Ovary (tissue), 3 donors: ENCODE measurements at regions not wholly inside any gene's neighbourhood (a gene's known extent, or its start where the extent isn't known, plus 50 kb on each side); places are given as distances from the start of the nearest gene placed in this dataset.

Experiments used
- EP300 ChIP-seq: sonication (generic); formaldehyde crosslinking; IDR thresholded peaks from one replicate; pipeline ENCODE4 v1.6.1; 2017; ENCODE audit warnings: antibody characterized with exemption
- POLR2A ChIP-seq: fragments of 450-650 bp; IDR thresholded peaks from one replicate; pipeline ENCODE4 v1.6.1; 2017; ENCODE audit warnings: antibody characterized with exemption, mild to moderate bottlenecking, moderate library complexity
- TF ChIP-seq, protein P1 (sequence below), 3 donors: fragments of 450-650 bp in 2 of 3; fragments of 200-600 bp in 1 of 3; IDR thresholded peaks; one replicate each; pipeline versions ENCODE4 v1.5.1 to v1.8.0; 2016 to 2022; ENCODE audit warnings: antibody characterized with exemption in 3 of 3, mild to moderate bottlenecking in 1 of 3
- donor health status: DM: no; HTN: no; CAD: no.

DNA sequence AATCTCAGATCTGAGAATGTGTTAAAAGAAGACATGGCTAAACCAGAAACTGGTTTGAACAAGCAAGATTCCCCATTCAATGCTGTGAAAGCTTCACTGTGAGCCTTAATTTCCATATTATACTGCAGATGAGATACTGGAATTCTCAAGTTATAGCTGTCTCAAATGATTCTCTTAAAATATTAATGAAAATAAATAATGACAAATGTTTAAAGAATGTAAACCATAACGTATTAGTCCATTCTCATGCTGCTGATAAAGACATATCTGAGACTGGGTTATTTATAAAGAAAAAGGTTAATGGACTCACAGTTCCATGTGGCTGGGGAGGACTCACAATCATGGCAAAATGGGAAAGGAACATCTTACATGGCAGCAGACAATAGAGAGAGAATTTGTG, 667.8 kb downstream of the SLITRK1 start:
- TF ChIP-seq, protein P1, sequence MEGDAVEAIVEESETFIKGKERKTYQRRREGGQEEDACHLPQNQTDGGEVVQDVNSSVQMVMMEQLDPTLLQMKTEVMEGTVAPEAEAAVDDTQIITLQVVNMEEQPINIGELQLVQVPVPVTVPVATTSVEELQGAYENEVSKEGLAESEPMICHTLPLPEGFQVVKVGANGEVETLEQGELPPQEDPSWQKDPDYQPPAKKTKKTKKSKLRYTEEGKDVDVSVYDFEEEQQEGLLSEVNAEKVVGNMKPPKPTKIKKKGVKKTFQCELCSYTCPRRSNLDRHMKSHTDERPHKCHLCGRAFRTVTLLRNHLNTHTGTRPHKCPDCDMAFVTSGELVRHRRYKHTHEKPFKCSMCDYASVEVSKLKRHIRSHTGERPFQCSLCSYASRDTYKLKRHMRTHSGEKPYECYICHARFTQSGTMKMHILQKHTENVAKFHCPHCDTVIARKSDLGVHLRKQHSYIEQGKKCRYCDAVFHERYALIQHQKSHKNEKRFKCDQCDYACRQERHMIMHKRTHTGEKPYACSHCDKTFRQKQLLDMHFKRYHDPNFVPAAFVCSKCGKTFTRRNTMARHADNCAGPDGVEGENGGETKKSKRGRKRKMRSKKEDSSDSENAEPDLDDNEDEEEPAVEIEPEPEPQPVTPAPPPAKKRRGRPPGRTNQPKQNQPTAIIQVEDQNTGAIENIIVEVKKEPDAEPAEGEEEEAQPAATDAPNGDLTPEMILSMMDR (IDR thresholded peaks at IDR 0.05), result no peak
- TF ChIP-seq EP300 (no peak), POLR2A (no peak)
